ENCODE measurements at regions not wholly inside any gene's neighbourhood (a gene's known extent, or its start where the extent isn't known, plus 50 kb on each side); places are given as distances from the start of the nearest gene placed in this dataset.

DNA sequence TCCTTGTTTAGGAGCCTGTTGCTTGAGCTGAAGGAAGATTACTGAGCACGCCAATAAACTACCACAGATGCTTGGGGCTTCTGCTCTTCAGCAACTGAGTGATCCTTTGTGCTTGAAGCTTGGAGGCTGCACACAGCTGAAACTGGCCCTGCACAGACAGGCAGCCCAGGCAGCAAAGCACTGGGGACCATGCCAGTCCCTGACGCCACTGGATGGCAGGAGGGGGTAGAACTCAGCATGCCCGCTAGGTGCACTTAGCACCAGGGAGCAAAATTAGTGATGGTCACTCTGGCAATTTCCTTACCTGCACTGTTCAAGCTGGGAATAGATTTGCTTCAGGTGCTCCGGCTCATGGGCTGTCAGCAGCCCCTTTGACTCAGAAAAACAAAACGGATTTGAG is 91.5 kb downstream of the FAM50B start:
- no peak for DNase-seq (ENCODE audit: low read depth, low spot score)
- no peaks in the 10 kb centered on the region for H3K9me3 ChIP-seq (ENCODE audit: control insufficient read depth, insufficient read depth, low read length)
- no peaks in the 10 kb centered on the region for H3K27me3 ChIP-seq (ENCODE audit: control insufficient read depth, insufficient read depth, low read length)
- H3K27ac ChIP-seq (ENCODE audit: low read length) = no peak overlapping the region
- WGBS (ENCODE audit: insufficient coverage, insufficient read length) = no CpG with 5 or more reads among the region's 5 CpGs
- no peaks in the 10 kb centered on the region for H3K36me3 ChIP-seq (ENCODE audit: control insufficient read depth, insufficient read depth, low read length)
- H3K4me3 ChIP-seq (ENCODE audit: low read length) = no peak overlapping the region
- H3K4me1 ChIP-seq (ENCODE audit: control insufficient read depth, insufficient read depth, low read length) = no peaks in the 10 kb centered on the region

GRCh38 chr6:3943331-3943765 is 94.2 kb downstream of the FAM50B start:
- no CpG with 5 or more reads among the region's 12 CpGs for WGBS (ENCODE audit: insufficient coverage, insufficient read length)
- Histone ChIP-seq H3K9me3 (ENCODE audit: control insufficient read depth, insufficient read depth, low read length) (no peaks in the 10 kb centered on the region), H3K27ac (ENCODE audit: low read length) (no peak overlapping the region), H3K27me3 (ENCODE audit: control insufficient read depth, insufficient read depth, low read length) (no peaks in the 10 kb centered on the region), H3K4me1 (ENCODE audit: control insufficient read depth, insufficient read depth, low read length) (no peaks in the 10 kb centered on the region), H3K4me3 (ENCODE audit: low read length) (no peak overlapping the region), H3K36me3 (ENCODE audit: control insufficient read depth, insufficient read depth, low read length) (no peaks in the 10 kb centered on the region)
- DNase-seq (ENCODE audit: low read depth, low spot score) = no peak

DNA sequence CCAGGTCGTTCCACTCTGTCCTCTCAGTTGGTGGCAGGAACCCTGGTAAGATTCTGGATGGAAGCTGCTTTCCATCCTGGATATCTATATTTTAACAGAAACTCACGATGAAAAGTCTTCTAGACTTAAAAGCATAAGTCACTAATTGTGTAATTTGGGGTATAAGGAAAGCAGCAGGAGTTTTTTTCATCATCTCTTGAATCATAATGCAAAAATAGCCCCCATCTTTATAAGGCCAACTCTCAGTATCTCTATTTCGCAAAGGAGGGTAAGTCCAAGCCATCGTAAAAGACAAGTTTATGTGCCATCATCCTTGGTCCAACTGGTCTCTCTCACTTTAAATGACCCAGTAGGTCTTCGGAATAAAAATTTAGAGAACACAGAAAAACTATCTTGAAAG is 95.1 kb downstream of the FAM50B start:
- H3K27ac ChIP-seq (ENCODE audit: low read length) = no peak overlapping the region
- H3K9me3 ChIP-seq (ENCODE audit: control insufficient read depth, insufficient read depth, low read length) = no peaks in the 10 kb centered on the region
- no CpG with 5 or more reads among the region's 5 CpGs for WGBS (ENCODE audit: insufficient coverage, insufficient read length)
- no peaks in the 10 kb centered on the region for H3K36me3 ChIP-seq (ENCODE audit: control insufficient read depth, insufficient read depth, low read length)
- DNase-seq (ENCODE audit: low read depth, low spot score) = no peak
- no peaks in the 10 kb centered on the region for H3K4me1 ChIP-seq (ENCODE audit: control insufficient read depth, insufficient read depth, low read length)
- H3K4me3 ChIP-seq (ENCODE audit: low read length) = no peak overlapping the region
- H3K27me3 ChIP-seq (ENCODE audit: control insufficient read depth, insufficient read depth, low read length) = no peaks in the 10 kb centered on the region

GRCh38 chr6:3946778-3947177 is 97.6 kb downstream of the FAM50B start:
- Histone ChIP-seq H3K27ac (ENCODE audit: low read length) (no peak overlapping the region), H3K27me3 (ENCODE audit: control insufficient read depth, insufficient read depth, low read length) (no peaks in the 10 kb centered on the region), H3K4me3 (ENCODE audit: low read length) (no peak overlapping the region), H3K9me3 (ENCODE audit: control insufficient read depth, insufficient read depth, low read length) (no peaks in the 10 kb centered on the region), H3K4me1 (ENCODE audit: control insufficient read depth, insufficient read depth, low read length) (peaks cover 1% of the 10 kb centered on the region; the same call in 1 of the 2 replicates), H3K36me3 (ENCODE audit: control insufficient read depth, insufficient read depth, low read length) (no peaks in the 10 kb centered on the region)
- no peak for DNase-seq (ENCODE audit: low read depth, low spot score)
- WGBS (ENCODE audit: insufficient coverage, insufficient read length) = no CpG with 5 or more reads among the region's 12 CpGs

DNA sequence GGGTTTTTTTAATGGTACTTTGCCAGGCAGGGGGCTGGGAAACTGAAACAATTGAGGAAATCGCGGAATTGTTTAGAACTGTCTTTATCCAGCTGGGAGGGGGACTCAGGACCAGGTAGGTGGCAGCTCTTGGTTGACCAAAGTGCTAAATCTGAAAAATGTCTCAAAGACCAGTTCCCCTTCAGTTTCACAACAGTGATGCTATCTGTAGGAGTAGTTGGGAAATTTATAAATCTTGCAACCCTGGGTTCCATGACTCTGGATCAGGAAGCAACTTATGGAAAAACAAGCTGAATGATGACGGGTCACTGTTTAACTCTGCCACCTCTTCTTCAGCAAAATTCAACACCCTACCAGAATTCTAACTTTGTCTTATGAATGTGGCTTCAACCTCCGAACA is 99.7 kb downstream of the FAM50B start:
- peaks cover 1% of the 10 kb centered on the region; the same call in 1 of the 2 replicates for H3K4me1 ChIP-seq (ENCODE audit: control insufficient read depth, insufficient read depth, low read length)
- no peak overlapping the region for H3K4me3 ChIP-seq (ENCODE audit: low read length)
- no peaks in the 10 kb centered on the region for H3K36me3 ChIP-seq (ENCODE audit: control insufficient read depth, insufficient read depth, low read length)
- H3K9me3 ChIP-seq (ENCODE audit: control insufficient read depth, insufficient read depth, low read length) = no peaks in the 10 kb centered on the region
- H3K27me3 ChIP-seq (ENCODE audit: control insufficient read depth, insufficient read depth, low read length) = no peaks in the 10 kb centered on the region
- no peak overlapping the region for H3K27ac ChIP-seq (ENCODE audit: low read length)
- WGBS (ENCODE audit: insufficient coverage, insufficient read length) = no CpG with 5 or more reads among the region's 4 CpGs
- no peak for DNase-seq (ENCODE audit: low read depth, low spot score)

GRCh38 chr6:3949521-3949920 is 100.3 kb downstream of the FAM50B start:
- no CpG with 5 or more reads among the region's 6 CpGs for WGBS (ENCODE audit: insufficient coverage, insufficient read length)
- H3K36me3 ChIP-seq (ENCODE audit: control insufficient read depth, insufficient read depth, low read length) = no peaks in the 10 kb centered on the region
- no peaks in the 10 kb centered on the region for H3K27me3 ChIP-seq (ENCODE audit: control insufficient read depth, insufficient read depth, low read length)
- no peak overlapping the region for H3K4me3 ChIP-seq (ENCODE audit: low read length)
- DNase-seq (ENCODE audit: low read depth, low spot score) = no peak
- no peak overlapping the region for H3K27ac ChIP-seq (ENCODE audit: low read length)
- no peaks in the 10 kb centered on the region for H3K9me3 ChIP-seq (ENCODE audit: control insufficient read depth, insufficient read depth, low read length)
- peaks cover 1% of the 10 kb centered on the region; the same call in 1 of the 2 replicates for H3K4me1 ChIP-seq (ENCODE audit: control insufficient read depth, insufficient read depth, low read length)

GRCh38 chr6:3956054-3956453 is 106.9 kb downstream of the FAM50B start:
- no peak for DNase-seq (ENCODE audit: low read depth, low spot score)
- Histone ChIP-seq H3K27me3 (ENCODE audit: control insufficient read depth, insufficient read depth, low read length) (no peaks in the 10 kb centered on the region), H3K4me1 (ENCODE audit: control insufficient read depth, insufficient read depth, low read length) (no peaks in the 10 kb centered on the region), H3K9me3 (ENCODE audit: control insufficient read depth, insufficient read depth, low read length) (no peaks in the 10 kb centered on the region), H3K27ac (ENCODE audit: low read length) (no peak overlapping the region), H3K4me3 (ENCODE audit: low read length) (no peak overlapping the region), H3K36me3 (ENCODE audit: control insufficient read depth, insufficient read depth, low read length) (no peaks in the 10 kb centered on the region)
- no CpG with 5 or more reads among the region's 1 CpG for WGBS (ENCODE audit: insufficient coverage, insufficient read length)

DNA sequence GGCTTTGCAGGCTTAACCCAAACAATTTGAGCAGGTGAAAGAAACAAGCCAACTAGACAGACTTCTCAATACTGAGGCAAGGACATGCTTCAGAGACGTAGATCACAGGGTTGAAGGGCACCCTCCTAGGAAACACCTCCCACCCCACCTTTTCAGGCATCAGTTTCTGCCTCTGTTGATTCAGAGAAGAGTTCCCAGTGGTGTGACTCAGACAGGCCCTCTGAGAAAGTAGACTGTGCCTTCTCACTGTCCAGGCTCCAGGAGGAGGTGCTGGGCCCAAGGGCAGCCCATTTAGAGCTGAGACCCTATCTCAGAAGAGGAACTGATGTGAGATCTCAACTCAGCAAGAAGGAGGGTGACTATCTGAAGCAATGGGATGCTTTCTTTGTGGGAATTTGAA is 108.1 kb downstream of the FAM50B start:
- Histone ChIP-seq H3K4me3 (ENCODE audit: low read length) (no peak overlapping the region), H3K9me3 (ENCODE audit: control insufficient read depth, insufficient read depth, low read length) (no peaks in the 10 kb centered on the region), H3K36me3 (ENCODE audit: control insufficient read depth, insufficient read depth, low read length) (no peaks in the 10 kb centered on the region), H3K27me3 (ENCODE audit: control insufficient read depth, insufficient read depth, low read length) (no peaks in the 10 kb centered on the region), H3K4me1 (ENCODE audit: control insufficient read depth, insufficient read depth, low read length) (no peaks in the 10 kb centered on the region), H3K27ac (ENCODE audit: low read length) (no peak overlapping the region)
- WGBS (ENCODE audit: insufficient coverage, insufficient read length) = no CpG with 5 or more reads among the region's 1 CpG
- DNase-seq (ENCODE audit: low read depth, low spot score) = no peak

DNA sequence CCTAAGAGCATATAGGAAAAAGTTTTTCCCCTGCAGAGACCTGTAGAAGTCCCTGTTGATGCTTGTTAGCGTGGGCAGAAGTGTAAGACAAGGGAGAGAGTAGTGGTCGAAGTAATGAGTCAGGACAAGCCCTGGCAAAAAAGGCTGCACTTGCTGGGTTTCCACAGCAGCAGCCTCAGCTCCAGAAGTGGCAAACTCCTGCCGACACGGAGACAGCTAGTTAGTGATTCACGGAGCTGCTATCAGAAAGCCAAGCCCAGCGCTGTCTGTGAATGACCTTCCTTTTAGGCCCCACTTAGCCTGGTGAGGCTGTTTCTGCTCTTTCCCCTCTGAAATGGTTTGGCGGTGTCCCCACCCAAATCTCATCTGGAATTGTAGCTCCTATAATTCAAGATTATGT is 109.1 kb downstream of the FAM50B start:
- Histone ChIP-seq H3K27me3 (ENCODE audit: control insufficient read depth, insufficient read depth, low read length) (no peaks in the 10 kb centered on the region), H3K4me1 (ENCODE audit: control insufficient read depth, insufficient read depth, low read length) (no peaks in the 10 kb centered on the region), H3K4me3 (ENCODE audit: low read length) (no peak overlapping the region), H3K9me3 (ENCODE audit: control insufficient read depth, insufficient read depth, low read length) (no peaks in the 10 kb centered on the region), H3K27ac (ENCODE audit: low read length) (no peak overlapping the region), H3K36me3 (ENCODE audit: control insufficient read depth, insufficient read depth, low read length) (no peaks in the 10 kb centered on the region)
- whole genome bisulfite sequencing (ENCODE audit: insufficient coverage, insufficient read length) = no CpG with 5 or more reads among the region's 7 CpGs
- DNase-seq (ENCODE audit: low read depth, low spot score) = no peak

DNA sequence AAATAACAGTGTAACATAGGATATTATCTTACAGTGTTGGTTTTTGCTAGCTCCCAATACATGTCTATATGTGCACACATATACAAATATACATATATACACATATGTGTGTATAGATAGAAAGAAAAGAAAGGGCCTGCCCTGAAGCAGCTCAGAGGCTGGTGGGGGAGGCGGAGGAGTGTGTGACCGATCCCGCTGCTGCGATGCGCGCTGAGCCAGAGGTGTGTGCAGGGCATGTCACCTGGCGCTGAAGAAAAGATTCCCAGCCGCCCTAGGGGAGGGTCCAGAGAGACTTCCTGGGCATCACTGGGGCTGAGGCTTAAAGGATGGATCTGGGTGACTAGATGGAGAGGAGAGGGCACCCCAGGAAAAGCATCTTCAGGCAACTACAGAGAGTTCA is 110.2 kb downstream of the FAM50B start:
- Histone ChIP-seq H3K27ac (ENCODE audit: low read length) (no peak overlapping the region), H3K27me3 (ENCODE audit: control insufficient read depth, insufficient read depth, low read length) (no peaks in the 10 kb centered on the region), H3K4me3 (ENCODE audit: low read length) (no peak overlapping the region), H3K9me3 (ENCODE audit: control insufficient read depth, insufficient read depth, low read length) (no peaks in the 10 kb centered on the region), H3K4me1 (ENCODE audit: control insufficient read depth, insufficient read depth, low read length) (no peaks in the 10 kb centered on the region), H3K36me3 (ENCODE audit: control insufficient read depth, insufficient read depth, low read length) (no peaks in the 10 kb centered on the region)
- DNase-seq (ENCODE audit: low read depth, low spot score) = no peak
- WGBS (ENCODE audit: insufficient coverage, insufficient read length) = no CpG with 5 or more reads among the region's 8 CpGs

GRCh38 chr6:3960754-3961361 is 111.7 kb downstream of the FAM50B start:
- Histone ChIP-seq H3K9me3 (ENCODE audit: control insufficient read depth, insufficient read depth, low read length) (no peaks in the 10 kb centered on the region), H3K27me3 (ENCODE audit: control insufficient read depth, insufficient read depth, low read length) (no peaks in the 10 kb centered on the region), H3K27ac (ENCODE audit: low read length) (no peak overlapping the region), H3K4me3 (ENCODE audit: low read length) (no peak overlapping the region), H3K4me1 (ENCODE audit: control insufficient read depth, insufficient read depth, low read length) (no peaks in the 10 kb centered on the region), H3K36me3 (ENCODE audit: control insufficient read depth, insufficient read depth, low read length) (no peaks in the 10 kb centered on the region)
- DNase-seq (ENCODE audit: low read depth, low spot score) = no peak
- WGBS (ENCODE audit: insufficient coverage, insufficient read length) = no CpG with 5 or more reads among the region's 5 CpGs
